Large intestine (tissue), 3 donors: ENCODE measurements at regions not wholly inside any gene's neighbourhood (a gene's known extent, or its start where the extent isn't known, plus 50 kb on each side); places are given as distances from the start of the nearest gene placed in this dataset.

ENCODE experiments used
- DNase-seq, 2 donors: peaks; one replicate each; pipeline versions ENCODE4 v3.0.0 to v3.0.0-alpha.2; 2013
- H3K27ac ChIP-seq: one replicate; pipeline ENCODE4 v1.5.1; 2013; ENCODE audit warnings: low read length
- H3K27me3 ChIP-seq: 2 replicates; pipeline ENCODE4 v1.6.1; 2013; ENCODE audit warnings: low read length; ENCODE audit not compliant: control insufficient read depth, insufficient read depth
- H3K36me3 ChIP-seq: 2 replicates; pipeline ENCODE4 v1.6.1; 2013; ENCODE audit warnings: low read length; ENCODE audit not compliant: control insufficient read depth, insufficient read depth
- H3K4me1 ChIP-seq: one replicate; pipeline ENCODE4 v1.6.1; 2013; ENCODE audit warnings: low read length; ENCODE audit not compliant: control insufficient read depth, insufficient read depth
- H3K4me3 ChIP-seq: one replicate; pipeline ENCODE4 v1.5.1; 2013; ENCODE audit warnings: low read length
- H3K9me3 ChIP-seq: one replicate; pipeline ENCODE4 v1.6.1; 2013; ENCODE audit warnings: mild to moderate bottlenecking, low read depth, low read length, moderate library complexity; ENCODE audit not compliant: control insufficient read depth
- WGBS: methylation state at CpG from one replicate; pipeline ENCODE4 v1.1.5; 2013; ENCODE audit warnings: low lambda C conversion rate; ENCODE audit not compliant: insufficient coverage; 5-methylcytosine and 5-hydroxymethylcytosine counted together

DNA sequence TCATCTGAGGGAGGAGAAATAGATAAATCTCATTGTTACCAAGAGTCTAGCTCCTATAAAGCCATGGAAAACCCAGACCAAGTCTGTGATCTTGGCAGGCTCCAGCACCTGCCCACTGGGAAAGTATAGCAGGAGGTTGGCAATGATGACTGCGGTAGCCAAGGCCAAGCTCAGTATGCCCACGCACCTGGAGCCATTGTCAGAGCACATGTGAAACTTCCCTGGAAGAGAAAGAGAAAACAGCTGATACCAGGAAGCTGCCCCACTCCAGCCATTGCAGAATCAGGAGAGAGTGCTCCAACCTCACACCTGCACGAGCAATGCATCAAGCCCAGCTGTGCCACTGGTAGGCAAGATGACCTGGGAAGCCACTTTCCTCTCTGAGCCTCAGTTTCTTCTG, 62.2 kb upstream of the HEPHL1 start:
- no CpG with 5 or more reads among the region's 3 CpGs for whole genome bisulfite sequencing
- Histone ChIP-seq H3K36me3 (no peaks in the 10 kb centered on the region), H3K27me3 (no peaks in the 10 kb centered on the region), H3K27ac (no peak overlapping the region), H3K9me3 (no peaks in the 10 kb centered on the region), H3K4me1 (no peaks in the 10 kb centered on the region), H3K4me3 (no peak overlapping the region)
- DNase-seq = no peak

DNA sequence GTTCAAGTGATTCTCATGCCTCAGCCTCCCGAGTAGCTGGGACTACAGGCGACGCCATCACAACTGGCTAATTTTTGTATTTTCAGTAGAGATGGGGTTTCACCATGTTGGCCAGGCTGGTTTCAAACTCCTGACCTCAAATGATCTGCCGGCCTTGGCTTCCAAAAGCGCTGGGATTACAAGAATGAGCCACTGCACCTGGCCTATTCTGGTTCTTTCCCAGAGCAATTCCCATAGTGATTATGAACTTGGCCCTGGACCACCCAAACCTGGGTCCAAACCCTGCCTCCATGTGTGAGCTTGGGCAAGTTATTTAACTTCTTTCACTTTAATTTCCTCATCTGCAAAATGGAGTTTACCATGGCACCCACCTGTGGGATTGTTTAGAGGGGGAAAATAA, 61.5 kb upstream of the HEPHL1 start:
- 90% methylated on average over 2 of the region's 5 CpGs for WGBS
- DNase-seq = no peak

DNA sequence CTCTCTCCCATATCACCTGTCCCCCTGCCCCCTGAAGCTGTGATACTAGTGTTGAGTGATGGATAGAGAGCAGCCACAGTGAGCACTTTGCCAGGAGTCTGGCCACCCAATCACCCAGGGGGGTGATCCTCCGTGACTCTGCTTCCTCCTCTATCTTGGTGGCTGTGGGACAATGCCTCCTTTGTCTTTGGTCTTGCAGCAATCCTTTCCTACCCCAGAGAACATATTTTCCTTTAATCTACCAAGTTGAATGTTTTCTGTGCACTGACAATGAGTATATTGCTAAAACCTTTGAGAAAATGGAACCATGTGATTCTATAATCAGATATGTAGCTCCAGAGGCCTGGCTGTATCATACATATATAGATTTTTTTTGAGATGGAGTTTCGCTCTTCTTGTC, 58.1 kb upstream of the HEPHL1 start:
- Histone ChIP-seq H3K36me3 (no peaks in the 10 kb centered on the region), H3K9me3 (no peaks in the 10 kb centered on the region), H3K27ac (no peak overlapping the region), H3K4me3 (no peak overlapping the region), H3K27me3 (no peaks in the 10 kb centered on the region), H3K4me1 (no peaks in the 10 kb centered on the region)
- no CpG with 5 or more reads among the region's 2 CpGs for WGBS
- DNase-seq = no peak

More for the DNA sequence above, 61.5 kb upstream of the HEPHL1 start:
- no peaks in the 10 kb centered on the region for H3K9me3 ChIP-seq
- no peaks in the 10 kb centered on the region for H3K36me3 ChIP-seq
- no peaks in the 10 kb centered on the region for H3K4me1 ChIP-seq
- no peak overlapping the region for H3K4me3 ChIP-seq
- no peak overlapping the region for H3K27ac ChIP-seq
- H3K27me3 ChIP-seq = no peaks in the 10 kb centered on the region

DNA sequence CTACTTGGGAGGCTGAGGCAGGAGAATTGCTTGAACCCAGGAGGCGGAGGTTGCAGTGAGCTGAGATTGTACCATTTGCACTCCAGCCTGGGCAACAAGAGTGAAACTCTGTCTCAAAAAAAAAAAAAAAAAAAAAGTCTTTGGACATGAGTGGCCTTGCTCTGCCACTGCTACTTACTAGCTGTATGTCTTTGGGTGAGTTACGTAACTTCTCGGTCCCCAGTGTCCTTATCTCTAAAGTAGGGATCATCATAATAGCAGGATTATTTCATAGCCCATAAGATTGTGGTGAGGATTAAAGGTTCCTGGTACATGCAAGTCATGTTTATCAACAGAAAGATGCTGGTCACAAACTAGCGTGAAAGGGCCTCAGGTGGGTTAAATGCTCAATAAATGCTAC, 53.9 kb upstream of the HEPHL1 start:
- no peak overlapping the region for H3K4me3 ChIP-seq
- no peaks in the 10 kb centered on the region for H3K9me3 ChIP-seq
- whole genome bisulfite sequencing = no CpG with 5 or more reads among the region's 4 CpGs
- no peak overlapping the region for H3K27ac ChIP-seq
- H3K4me1 ChIP-seq = no peaks in the 10 kb centered on the region
- DNase-seq = no peak
- H3K27me3 ChIP-seq = no peaks in the 10 kb centered on the region
- H3K36me3 ChIP-seq = no peaks in the 10 kb centered on the region

DNA sequence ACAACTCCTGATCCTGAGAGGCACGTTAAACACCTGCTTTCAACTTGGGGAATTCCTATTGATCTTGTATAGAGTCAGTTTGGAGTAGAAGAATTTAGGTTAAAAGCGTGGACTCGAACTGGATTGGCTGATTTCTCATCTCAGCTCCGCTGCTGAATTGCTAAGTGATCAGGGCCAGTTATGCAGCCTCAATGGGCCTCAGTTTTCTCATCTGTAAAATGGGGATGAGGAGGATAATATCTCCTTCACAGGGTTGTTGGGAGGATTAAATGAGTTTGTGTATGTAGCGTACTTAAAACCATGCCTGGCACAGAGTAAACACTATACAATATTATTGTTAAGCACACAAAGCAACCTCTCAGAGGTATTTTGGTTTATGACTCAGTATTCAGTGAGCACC, 53.2 kb upstream of the HEPHL1 start:
- no peaks in the 10 kb centered on the region for H3K36me3 ChIP-seq
- peaks cover under 1% of the 10 kb centered on the region for H3K4me1 ChIP-seq
- H3K4me3 ChIP-seq = no peak overlapping the region
- H3K9me3 ChIP-seq = no peaks in the 10 kb centered on the region
- DNase-seq = no peak
- WGBS = no CpG with 5 or more reads among the region's 5 CpGs
- H3K27ac ChIP-seq = no peak overlapping the region
- H3K27me3 ChIP-seq = no peaks in the 10 kb centered on the region

DNA sequence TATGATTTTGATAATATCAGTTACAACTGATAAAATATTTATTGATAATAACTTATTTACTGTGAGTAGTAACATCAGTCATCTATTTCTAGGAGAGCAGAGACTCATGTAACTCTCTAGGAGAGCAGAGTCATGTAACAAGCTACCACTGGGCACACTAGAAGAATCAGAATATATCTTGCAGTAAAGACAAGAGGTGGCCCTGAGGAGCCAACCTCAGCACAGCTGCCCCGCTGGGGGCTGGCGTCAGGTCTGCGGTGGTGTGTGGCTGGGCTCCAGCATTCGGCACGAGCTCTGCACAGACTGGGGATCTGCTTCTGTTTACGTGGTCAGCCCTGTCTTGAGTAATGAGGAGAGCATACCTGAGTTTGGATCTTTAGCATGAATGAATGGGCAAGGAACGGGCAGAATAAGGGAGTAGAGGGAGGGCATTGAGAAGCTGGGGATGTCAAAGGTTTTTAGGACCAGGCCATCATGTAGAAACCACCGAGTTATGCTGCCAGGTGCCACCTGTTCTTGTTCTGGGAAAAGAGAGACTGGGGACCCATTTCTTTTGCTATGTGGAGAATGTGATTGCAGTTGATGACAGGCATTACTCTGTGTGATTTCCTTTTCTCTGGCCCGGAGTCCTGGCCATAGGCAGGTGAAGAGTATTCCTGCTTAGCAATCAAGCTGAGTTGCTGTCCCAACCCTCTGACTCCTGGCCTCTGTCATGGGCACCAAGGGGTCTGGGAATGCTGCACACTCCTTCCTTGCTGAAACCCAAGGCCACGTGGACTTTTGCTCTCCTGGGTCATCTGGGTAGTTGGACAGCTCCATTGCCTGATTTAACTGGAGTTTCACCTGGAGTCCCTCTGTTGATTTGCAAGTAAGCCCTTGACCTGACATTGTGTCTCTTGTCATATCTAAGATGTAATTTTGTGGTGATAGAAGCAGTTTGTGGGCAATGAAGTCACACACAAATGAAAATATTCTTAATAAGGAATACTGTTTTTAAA, 50.9 kb upstream of the HEPHL1 start:
- no peak for DNase-seq
- WGBS = no CpG with 5 or more reads among the region's 10 CpGs
- peaks cover 7% of the 10 kb centered on the region for H3K9me3 ChIP-seq
- no peaks in the 10 kb centered on the region for H3K36me3 ChIP-seq
- H3K27me3 ChIP-seq = no peaks in the 10 kb centered on the region
- no peak overlapping the region for H3K27ac ChIP-seq
- no peak overlapping the region for H3K4me3 ChIP-seq
- H3K4me1 ChIP-seq = peaks cover 5% of the 10 kb centered on the region
